Endothelial cell of umbilical vein (primary cell): ENCODE measurements at regions not wholly inside any gene's neighbourhood (a gene's known extent, or its start where the extent isn't known, plus 50 kb on each side); places are given as distances from the start of the nearest gene placed in this dataset.

Experiments used
- FOS ChIP-seq: IDR thresholded peaks from 2 replicates; pipeline ENCODE4 v1.6.1; 2011; ENCODE audit warnings: mild to moderate bottlenecking, low read length, moderate library complexity, borderline replicate concordance; ENCODE audit not compliant: insufficient read depth
- JUN ChIP-seq: IDR thresholded peaks from 2 replicates; pipeline ENCODE4 v1.6.1; 2011; ENCODE audit warnings: borderline replicate concordance, low read depth; ENCODE audit not compliant: insufficient read length, insufficient read depth
- MYC ChIP-seq: IDR thresholded peaks from one replicate; pipeline ENCODE4 v1.6.1; 2011; ENCODE audit warnings: mild to moderate bottlenecking, low read depth, low read length
- POLR2A ChIP-seq: IDR thresholded peaks from 2 replicates; pipeline ENCODE4 v1.6.1; 2012; ENCODE audit warnings: low read depth, mild to moderate bottlenecking, control low read depth, low read length
- TF ChIP-seq, protein P1 (sequence below), 2 donors: IDR thresholded peaks; 1 replicate in 1 of 2; 2 replicates in 1 of 2; pipeline ENCODE4 v1.5.1; 2011; ENCODE audit warnings: low read length in 2 of 2, mild to moderate bottlenecking in 2 of 2, moderate library complexity in 2 of 2, control low read depth in 1 of 2, inconsistent platforms in 1 of 2, low read depth in 1 of 2; ENCODE audit not compliant: insufficient read depth in 1 of 2; ENCODE audit errors: extremely low read depth in 1 of 2
- TF ChIP-seq, protein P2 (sequence below): IDR thresholded peaks from 2 replicates; pipeline ENCODE4 v1.6.1; 2011; ENCODE audit not compliant: insufficient read depth, insufficient read length

DNA sequence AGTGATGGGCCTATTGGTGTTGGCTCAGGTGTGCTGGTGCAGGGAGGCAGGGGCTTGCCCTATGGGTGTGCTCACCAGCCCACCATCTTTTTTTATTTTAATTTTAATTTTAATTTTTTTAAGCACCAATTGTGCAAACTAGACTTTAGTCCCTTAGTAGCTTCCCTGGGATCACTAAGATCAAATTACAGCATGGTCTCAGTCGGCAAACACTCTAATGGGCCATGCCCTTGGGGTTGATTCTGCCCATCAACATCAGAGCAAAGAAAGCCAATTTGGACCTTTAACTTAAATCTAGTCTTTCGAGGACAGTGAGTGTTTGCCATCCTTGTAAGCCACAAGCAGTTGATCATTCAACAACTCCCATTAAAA is 64.7 kb upstream of the KCNE2 start:
- TF ChIP-seq JUN (no peak), MYC (no peak), FOS (no peak), POLR2A (no peak)
- TF ChIP-seq, protein P1, sequence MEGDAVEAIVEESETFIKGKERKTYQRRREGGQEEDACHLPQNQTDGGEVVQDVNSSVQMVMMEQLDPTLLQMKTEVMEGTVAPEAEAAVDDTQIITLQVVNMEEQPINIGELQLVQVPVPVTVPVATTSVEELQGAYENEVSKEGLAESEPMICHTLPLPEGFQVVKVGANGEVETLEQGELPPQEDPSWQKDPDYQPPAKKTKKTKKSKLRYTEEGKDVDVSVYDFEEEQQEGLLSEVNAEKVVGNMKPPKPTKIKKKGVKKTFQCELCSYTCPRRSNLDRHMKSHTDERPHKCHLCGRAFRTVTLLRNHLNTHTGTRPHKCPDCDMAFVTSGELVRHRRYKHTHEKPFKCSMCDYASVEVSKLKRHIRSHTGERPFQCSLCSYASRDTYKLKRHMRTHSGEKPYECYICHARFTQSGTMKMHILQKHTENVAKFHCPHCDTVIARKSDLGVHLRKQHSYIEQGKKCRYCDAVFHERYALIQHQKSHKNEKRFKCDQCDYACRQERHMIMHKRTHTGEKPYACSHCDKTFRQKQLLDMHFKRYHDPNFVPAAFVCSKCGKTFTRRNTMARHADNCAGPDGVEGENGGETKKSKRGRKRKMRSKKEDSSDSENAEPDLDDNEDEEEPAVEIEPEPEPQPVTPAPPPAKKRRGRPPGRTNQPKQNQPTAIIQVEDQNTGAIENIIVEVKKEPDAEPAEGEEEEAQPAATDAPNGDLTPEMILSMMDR (IDR thresholded peaks at IDR 0.05; ENCODE audit: extremely low read depth in 1 of 2, insufficient read depth in 1 of 2, low read depth in 1 of 2, low read length in 2 of 2): no peak
- TF ChIP-seq, protein P2, sequence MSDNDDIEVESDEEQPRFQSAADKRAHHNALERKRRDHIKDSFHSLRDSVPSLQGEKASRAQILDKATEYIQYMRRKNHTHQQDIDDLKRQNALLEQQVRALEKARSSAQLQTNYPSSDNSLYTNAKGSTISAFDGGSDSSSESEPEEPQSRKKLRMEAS: no peak
